ENCODE measurements at regions not wholly inside any gene's neighbourhood (a gene's known extent, or its start where the extent isn't known, plus 50 kb on each side); places are given as distances from the start of the nearest gene placed in this dataset.

DNA sequence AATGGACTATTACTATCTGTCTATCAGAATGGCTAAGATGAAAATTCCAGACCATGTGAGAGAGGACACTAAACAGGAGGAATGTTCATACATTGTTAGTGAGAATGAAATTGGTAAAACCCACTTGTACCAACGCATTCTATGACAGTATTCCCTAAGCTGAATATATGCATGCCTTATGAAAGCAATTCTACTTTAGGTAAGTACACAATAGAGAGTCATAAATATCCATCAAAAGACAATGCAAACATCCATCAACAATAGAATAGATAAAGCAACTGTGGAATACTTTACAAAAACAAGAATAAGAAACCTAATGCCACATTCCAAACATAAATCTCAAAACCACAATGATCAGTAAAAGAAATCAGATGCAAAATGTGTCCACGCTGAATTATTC, 529.3 kb downstream of the ANKRD50 start:
- H3K4me1 Mint-ChIP-seq: no peaks in the 10 kb centered on the region
- H3K4me3 Mint-ChIP-seq: no peak overlapping the region
- POLR2A ChIA-PET: no interaction called here
- CTCF ChIA-PET: no interaction called here
- H3K9me3 Mint-ChIP-seq: no peaks in the 10 kb centered on the region
- H3K27me3 Mint-ChIP-seq: no peaks in the 10 kb centered on the region
- H3K36me3 Mint-ChIP-seq (ENCODE audit: low read depth): no peaks in the 10 kb centered on the region
- no peak overlapping the region for H3K27ac Mint-ChIP-seq
- no peak for DNase-seq

DNA sequence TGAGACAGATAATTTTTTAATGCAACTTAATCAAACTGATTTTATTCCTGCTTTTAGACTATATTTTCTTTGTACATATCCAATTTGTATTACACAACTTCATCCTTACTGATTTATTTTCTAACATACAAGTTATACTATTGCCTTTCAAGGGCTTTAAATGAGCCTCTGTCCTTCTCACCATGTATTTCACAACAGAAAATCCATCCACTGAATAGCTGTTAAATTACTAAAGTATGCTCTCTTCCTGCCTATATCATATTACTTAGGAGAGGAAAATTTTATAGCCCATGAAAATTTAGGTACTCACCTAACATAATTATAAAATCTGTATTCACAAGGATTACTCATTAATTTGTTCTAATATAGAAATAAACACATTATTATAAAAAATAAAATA, 528.6 kb downstream of the ANKRD50 start:
- CTCF ChIA-PET: no interaction called here
- no peaks in the 10 kb centered on the region for H3K27me3 Mint-ChIP-seq
- H3K27ac Mint-ChIP-seq: no peak overlapping the region
- no peaks in the 10 kb centered on the region for H3K9me3 Mint-ChIP-seq
- POLR2A ChIA-PET: no interaction called here
- H3K4me3 Mint-ChIP-seq: no peak overlapping the region
- no peaks in the 10 kb centered on the region for H3K4me1 Mint-ChIP-seq
- H3K36me3 Mint-ChIP-seq (ENCODE audit: low read depth): no peaks in the 10 kb centered on the region
- DNase-seq: no peak

DNA sequence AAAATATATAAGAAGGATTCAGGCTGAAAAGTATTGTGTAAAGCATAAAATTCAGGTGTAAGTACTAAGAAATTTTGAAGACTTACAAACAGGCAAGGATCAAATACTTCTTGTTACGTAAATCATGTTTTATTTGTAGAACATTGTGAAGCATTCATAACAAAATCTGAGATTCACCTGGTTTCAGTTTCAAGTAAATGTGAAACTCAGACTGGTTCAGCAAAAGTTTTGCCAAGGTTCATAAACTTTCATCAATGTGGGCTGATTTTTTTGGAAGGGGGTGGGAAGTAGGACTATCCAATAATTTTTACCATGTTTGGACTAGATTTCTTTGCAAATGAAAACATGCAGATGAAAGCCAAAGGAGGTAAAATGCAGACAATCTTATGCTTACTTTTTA, 527.7 kb downstream of the ANKRD50 start:
- Mint-ChIP-seq H3K36me3 (ENCODE audit: low read depth) (no peaks in the 10 kb centered on the region), H3K4me3 (no peak overlapping the region), H3K27me3 (no peaks in the 10 kb centered on the region), H3K27ac (no peak overlapping the region), H3K9me3 (no peaks in the 10 kb centered on the region), H3K4me1 (no peaks in the 10 kb centered on the region)
- DNase-seq: no peak
- ChIA-PET CTCF (no interaction called here), POLR2A (no interaction called here)

DNA sequence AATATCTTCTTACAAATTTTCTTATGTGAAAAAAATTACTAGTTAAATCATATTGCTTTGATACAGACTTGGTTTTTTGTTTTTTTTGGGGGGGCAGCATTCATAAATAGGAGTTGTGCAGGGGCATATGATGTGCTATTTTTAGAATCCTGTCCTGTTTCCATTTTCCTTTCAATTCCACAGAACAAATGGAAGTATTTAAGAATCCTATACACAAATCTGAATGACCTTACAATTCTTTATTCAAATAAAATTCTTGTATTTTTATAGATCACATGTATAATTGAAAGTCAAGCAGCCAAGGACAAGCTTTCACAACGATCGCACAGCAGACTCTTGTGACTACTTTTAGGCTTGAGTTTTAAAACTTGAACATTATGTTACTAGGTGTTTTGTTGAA, 523.9 kb downstream of the ANKRD50 start:
- ChIA-PET CTCF (no interaction called here), POLR2A (no interaction called here)
- no peak overlapping the region for H3K27ac Mint-ChIP-seq
- no peaks in the 10 kb centered on the region for H3K4me1 Mint-ChIP-seq
- no peaks in the 10 kb centered on the region for H3K27me3 Mint-ChIP-seq
- no peaks in the 10 kb centered on the region for H3K36me3 Mint-ChIP-seq (ENCODE audit: low read depth)
- peaks cover 3% of the 10 kb centered on the region for H3K9me3 Mint-ChIP-seq
- no peak overlapping the region for H3K4me3 Mint-ChIP-seq
- no peak for DNase-seq

DNA sequence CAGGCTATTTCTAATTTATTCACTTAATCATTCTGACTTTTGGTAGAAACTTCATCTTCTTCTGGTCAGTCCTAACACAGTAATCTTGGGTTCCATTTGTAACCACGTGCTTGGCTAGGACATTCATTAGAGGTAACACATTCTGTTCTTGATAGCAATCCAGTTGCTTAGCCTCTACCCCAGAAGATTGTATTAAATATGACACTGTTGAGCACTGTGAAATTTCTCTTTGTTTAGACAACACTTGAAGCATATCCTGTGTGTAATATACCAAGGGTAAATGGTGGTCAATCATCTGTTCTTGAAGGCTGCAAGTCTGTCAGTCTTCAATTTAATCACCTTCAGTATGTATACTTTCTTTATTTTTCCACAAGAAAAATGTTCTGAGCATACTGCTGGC, 523.0 kb downstream of the ANKRD50 start:
- CTCF ChIA-PET: no interaction called here
- Mint-ChIP-seq H3K36me3 (ENCODE audit: low read depth) (no peaks in the 10 kb centered on the region), H3K9me3 (peaks cover 3% of the 10 kb centered on the region), H3K27me3 (no peaks in the 10 kb centered on the region), H3K4me1 (no peaks in the 10 kb centered on the region), H3K27ac (no peak overlapping the region), H3K4me3 (no peak overlapping the region)
- POLR2A ChIA-PET: no interaction called here
- DNase-seq: no peak

DNA sequence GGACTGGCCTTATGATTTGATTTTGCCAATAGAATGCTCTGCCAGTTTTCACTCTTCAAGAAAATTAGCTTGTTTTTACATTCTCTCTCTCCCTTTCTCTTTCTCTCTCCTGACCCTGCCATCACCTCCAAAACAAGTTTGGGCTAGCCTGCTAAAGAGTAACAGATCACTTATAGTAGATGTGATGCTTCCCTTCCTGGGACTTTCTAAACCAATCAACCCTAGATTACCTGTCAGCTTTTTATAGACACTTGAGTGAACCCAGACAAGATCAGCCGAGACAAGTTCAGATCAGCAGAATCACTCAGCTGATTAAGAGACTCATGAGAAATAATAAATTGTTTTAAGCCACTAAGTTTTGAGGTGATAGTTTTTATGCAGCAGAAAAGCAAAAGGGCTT, 521.2 kb downstream of the ANKRD50 start:
- Mint-ChIP-seq H3K9me3 (peaks cover 3% of the 10 kb centered on the region), H3K27me3 (no peaks in the 10 kb centered on the region), H3K4me1 (no peaks in the 10 kb centered on the region), H3K27ac (no peak overlapping the region), H3K4me3 (no peak overlapping the region), H3K36me3 (ENCODE audit: low read depth) (no peaks in the 10 kb centered on the region)
- POLR2A ChIA-PET: no interaction called here
- DNase-seq: no peak
- CTCF ChIA-PET: no interaction called here

DNA sequence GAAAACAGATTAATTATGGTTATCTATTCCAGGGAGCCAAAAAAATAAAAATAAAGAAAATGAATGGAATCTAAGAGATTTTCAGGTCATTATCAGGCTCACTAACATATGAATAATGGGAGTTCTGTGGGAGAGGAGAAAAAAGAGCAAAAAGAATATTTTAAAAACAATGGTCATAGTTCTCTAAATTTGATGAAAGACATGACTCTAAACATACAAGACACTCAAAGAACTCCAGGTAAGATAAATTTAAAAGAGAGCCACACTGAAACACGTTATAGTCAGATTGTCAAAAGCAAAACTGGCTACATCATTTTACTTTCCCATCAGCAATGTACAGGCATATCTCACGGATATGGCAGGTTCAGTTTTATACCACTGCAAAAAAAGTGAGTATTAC, 520.0 kb downstream of the ANKRD50 start:
- H3K4me3 Mint-ChIP-seq: no peak overlapping the region

DNA sequence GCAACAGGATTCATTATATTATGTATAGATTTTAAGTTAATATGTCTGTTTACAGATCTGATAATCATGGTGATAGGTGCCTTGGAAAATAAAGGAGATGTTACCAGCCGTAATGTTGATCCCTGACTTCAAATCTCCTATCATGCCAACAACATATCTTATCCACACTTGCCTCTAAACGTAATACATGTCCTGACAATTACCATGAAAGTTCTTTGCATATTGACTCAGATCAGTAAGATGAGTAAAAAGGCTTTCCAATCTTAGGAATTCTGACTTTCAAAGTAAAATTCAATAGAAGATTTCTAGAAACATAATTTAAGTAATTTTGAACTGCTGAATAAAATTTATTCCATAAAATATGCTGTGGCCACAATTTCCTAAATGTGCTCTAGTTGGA, 513.3 kb downstream of the ANKRD50 start:
- no peak overlapping the region for H3K4me3 Mint-ChIP-seq
- no peaks in the 10 kb centered on the region for H3K9me3 Mint-ChIP-seq
- ChIA-PET POLR2A (no interaction called here), CTCF (no interaction called here)
- H3K36me3 Mint-ChIP-seq (ENCODE audit: low read depth): no peaks in the 10 kb centered on the region
- no peaks in the 10 kb centered on the region for H3K27me3 Mint-ChIP-seq
- H3K27ac Mint-ChIP-seq: no peak overlapping the region
- no peaks in the 10 kb centered on the region for H3K4me1 Mint-ChIP-seq
- no peak for DNase-seq

More for the DNA sequence above, 520.0 kb downstream of the ANKRD50 start:
- ChIA-PET POLR2A (no interaction called here), CTCF (no interaction called here)
- peaks cover 3% of the 10 kb centered on the region for H3K9me3 Mint-ChIP-seq
- no peaks in the 10 kb centered on the region for H3K27me3 Mint-ChIP-seq
- no peak for DNase-seq
- H3K36me3 Mint-ChIP-seq (ENCODE audit: low read depth): no peaks in the 10 kb centered on the region
- H3K27ac Mint-ChIP-seq: no peak overlapping the region
- H3K4me1 Mint-ChIP-seq: no peaks in the 10 kb centered on the region

DNA sequence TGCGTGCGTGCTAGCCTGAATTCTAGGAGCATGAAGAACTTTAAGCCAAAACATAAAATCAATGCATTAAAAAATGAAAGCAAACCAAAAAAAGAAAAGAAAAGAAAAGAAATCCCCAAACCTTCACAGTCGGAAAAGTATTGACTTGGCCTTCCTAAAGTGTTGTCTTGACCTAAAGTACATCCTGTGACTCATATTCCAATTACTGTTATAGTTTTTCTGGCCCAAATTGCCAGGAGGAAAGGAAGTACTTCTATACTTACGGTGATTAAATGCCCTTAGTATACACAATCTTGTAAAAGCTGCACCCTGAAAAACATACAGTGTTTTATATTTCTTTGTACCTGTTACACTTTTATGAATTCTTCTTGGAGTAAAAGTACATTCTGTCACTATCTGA, 512.8 kb downstream of the ANKRD50 start:
- DNase-seq: no peak
- H3K36me3 Mint-ChIP-seq (ENCODE audit: low read depth): no peaks in the 10 kb centered on the region
- H3K27ac Mint-ChIP-seq: no peak overlapping the region
- CTCF ChIA-PET: no interaction called here
- no peaks in the 10 kb centered on the region for H3K9me3 Mint-ChIP-seq
- POLR2A ChIA-PET: no interaction called here
- no peaks in the 10 kb centered on the region for H3K4me1 Mint-ChIP-seq
- no peaks in the 10 kb centered on the region for H3K27me3 Mint-ChIP-seq
- no peak overlapping the region for H3K4me3 Mint-ChIP-seq

DNA sequence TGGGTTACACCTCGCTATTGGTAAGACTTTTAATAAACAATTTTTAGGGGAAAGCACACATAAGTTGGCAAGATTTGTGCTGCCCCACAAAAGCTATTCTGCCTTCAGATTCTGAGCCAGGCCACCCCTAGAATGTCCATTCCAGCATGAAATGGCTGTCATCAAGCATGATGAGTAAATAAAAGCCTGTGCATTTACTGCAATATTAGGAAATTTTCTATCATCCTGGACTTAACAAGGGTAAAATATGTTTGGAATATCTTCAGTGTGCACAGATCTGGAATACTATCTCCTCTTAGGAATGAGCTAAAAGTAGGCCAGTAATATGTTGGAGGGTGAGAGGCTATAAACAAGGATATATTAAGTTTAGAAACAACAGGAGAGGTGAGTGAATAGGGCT, 510.9 kb downstream of the ANKRD50 start:
- H3K27ac Mint-ChIP-seq: no peak overlapping the region
- H3K4me1 Mint-ChIP-seq: no peaks in the 10 kb centered on the region
- CTCF ChIA-PET: interaction anchor here (1.8 kb wide), 1 partner anchor 10 kb away, joined by 5 read pairs; no protein-coding TSS in a partner anchor
- no peaks in the 10 kb centered on the region for H3K27me3 Mint-ChIP-seq
- POLR2A ChIA-PET: no interaction called here
- no peaks in the 10 kb centered on the region for H3K36me3 Mint-ChIP-seq (ENCODE audit: low read depth)
- H3K4me3 Mint-ChIP-seq: no peak overlapping the region
- DNase-seq: no peak
- H3K9me3 Mint-ChIP-seq: no peaks in the 10 kb centered on the region

DNA sequence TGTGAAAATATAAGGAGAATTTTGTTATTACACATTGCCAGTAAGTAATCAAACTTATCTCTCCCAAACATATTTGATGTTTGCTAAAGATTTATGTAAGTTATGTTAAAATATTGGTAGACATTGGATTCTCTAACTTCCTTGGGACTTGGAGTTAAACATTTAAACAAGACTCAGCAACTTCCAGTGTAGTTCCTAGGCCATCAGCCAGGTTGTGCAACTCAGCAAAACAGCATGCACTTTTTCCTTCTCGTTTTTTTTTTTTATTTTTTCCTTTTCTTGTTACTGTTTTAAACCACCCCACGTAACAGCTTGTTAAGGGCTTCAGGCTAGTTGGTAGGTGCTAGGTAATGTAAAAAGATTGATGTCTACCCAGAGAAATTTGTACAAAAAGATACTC, 510.4 kb downstream of the ANKRD50 start:
- H3K36me3 Mint-ChIP-seq (ENCODE audit: low read depth): no peaks in the 10 kb centered on the region
- H3K27me3 Mint-ChIP-seq: no peaks in the 10 kb centered on the region
- H3K27ac Mint-ChIP-seq: no peak overlapping the region
- no peaks in the 10 kb centered on the region for H3K9me3 Mint-ChIP-seq
- no peaks in the 10 kb centered on the region for H3K4me1 Mint-ChIP-seq
- ChIA-PET CTCF (interaction anchor here (1.8 kb wide), 1 partner anchor 9 kb away, joined by 5 read pairs; no protein-coding TSS in a partner anchor), POLR2A (no interaction called here)
- DNase-seq: no peak
- H3K4me3 Mint-ChIP-seq: no peak overlapping the region

DNA sequence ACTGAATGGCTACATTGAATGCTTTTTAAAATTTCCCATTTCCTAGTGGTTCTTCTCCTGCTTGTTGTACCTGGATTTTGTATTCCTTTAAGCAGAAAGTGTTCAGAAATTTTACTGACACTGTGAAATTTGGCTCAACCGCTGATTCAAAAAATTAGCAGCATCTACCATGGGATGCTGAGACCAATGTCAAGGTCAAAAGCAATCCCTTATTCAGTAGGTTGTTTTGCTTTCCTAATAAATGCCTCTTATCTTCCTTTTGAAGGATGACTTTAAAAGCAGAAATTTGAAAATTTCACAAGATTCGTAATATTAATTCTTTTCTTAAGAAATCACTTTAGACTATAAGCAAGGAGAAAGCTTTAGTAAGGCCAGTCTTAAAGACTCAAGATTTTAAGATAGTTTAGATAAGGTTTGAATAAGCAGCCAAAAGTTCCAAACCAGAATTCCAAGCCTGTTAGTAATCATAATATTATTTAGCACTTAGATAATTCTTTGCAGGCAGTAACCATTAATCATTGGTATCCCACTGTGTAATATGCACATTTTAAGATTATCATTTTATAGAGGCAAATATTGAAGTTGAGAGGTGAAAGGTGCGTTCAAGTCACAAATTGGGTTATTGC, 508.8 kb downstream of the ANKRD50 start:
- no peaks in the 10 kb centered on the region for H3K27me3 Mint-ChIP-seq
- no peak overlapping the region for H3K4me3 Mint-ChIP-seq
- no peak overlapping the region for H3K27ac Mint-ChIP-seq
- CTCF ChIA-PET: no interaction called here
- DNase-seq: no peak
- POLR2A ChIA-PET: no interaction called here
- no peaks in the 10 kb centered on the region for H3K4me1 Mint-ChIP-seq
- no peaks in the 10 kb centered on the region for H3K36me3 Mint-ChIP-seq (ENCODE audit: low read depth)
- no peaks in the 10 kb centered on the region for H3K9me3 Mint-ChIP-seq

DNA sequence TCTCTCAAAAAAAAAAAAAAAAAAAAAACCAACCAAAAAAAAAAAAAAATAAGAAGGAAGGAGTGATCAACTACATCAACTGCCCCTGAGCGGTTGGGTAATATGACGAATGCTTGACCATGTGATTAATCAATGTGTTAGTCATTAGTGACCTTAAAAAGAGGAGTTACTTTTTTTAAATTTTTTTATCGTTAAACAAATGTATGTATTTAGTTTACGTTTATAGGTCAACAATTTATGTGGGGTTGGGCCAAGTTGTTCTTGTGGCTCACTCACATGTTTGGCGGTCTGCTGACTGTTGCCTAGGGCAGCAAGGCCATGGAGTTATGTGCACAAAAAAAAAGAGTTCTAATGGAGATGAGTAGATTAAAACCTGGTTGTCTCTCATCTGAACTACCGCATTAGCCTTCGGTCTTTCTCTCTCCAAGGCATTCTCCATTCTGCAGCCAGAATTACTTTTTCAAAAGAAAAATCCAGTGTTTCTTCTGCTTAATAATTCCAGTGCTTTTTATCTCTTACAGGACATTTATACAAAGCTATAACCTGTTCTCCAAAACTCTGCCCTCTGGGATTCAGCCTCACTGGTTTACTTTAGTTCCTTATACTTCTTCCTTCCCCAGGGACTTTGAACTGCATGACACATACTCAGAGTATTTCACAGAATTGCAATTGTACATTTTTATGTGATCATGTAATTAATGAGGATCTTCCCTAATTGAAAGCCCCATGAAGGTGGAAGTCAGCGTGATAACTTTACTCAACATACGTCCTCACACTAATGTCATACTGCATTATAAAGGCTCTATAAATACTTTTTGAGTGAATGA, 505.5 kb downstream of the ANKRD50 start:
- Mint-ChIP-seq H3K27ac (no peak overlapping the region), H3K36me3 (ENCODE audit: low read depth) (no peaks in the 10 kb centered on the region), H3K4me3 (no peak overlapping the region), H3K27me3 (no peaks in the 10 kb centered on the region), H3K9me3 (no peaks in the 10 kb centered on the region), H3K4me1 (no peaks in the 10 kb centered on the region)
- no peak for DNase-seq
- ChIA-PET CTCF (no interaction called here), POLR2A (interaction anchor here (0.6 kb wide), 1 partner anchor 43 kb away, joined by 3 read pairs; no protein-coding TSS in a partner anchor)

DNA sequence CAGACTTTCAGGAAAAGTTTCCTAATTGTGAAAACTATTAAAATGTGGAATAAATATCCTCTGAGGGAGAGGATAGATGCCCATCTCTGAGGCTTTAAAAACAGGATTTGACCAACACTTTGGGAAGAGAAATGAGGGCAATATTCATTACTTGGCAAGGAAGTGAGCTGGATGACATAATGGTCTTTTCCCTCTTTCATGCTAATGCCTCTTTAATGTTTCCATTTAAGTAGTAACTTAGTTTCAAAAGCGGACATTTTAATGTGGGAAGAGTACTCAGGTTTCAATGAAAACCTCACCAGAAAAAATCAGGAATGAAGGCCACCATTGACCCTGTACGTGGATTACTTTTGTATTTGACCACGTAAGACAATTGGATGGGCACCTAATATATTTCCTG, 503.3 kb downstream of the ANKRD50 start:
- CTCF ChIA-PET: no interaction called here
- Mint-ChIP-seq H3K27ac (no peak overlapping the region), H3K4me3 (no peak overlapping the region), H3K27me3 (no peaks in the 10 kb centered on the region), H3K4me1 (no peaks in the 10 kb centered on the region), H3K9me3 (no peaks in the 10 kb centered on the region), H3K36me3 (ENCODE audit: low read depth) (no peaks in the 10 kb centered on the region)
- POLR2A ChIA-PET: no interaction called here
- no peak for DNase-seq
